ENCODE measurements at regions not wholly inside any gene's neighbourhood (a gene's known extent, or its start where the extent isn't known, plus 50 kb on each side); places are given as distances from the start of the nearest gene placed in this dataset.

GRCh38 chr2:471560-471959 is 183.7 kb upstream of the ALKAL2 start:
- H3K27ac Mint-ChIP-seq = no peak overlapping the region
- H3K36me3 Mint-ChIP-seq (ENCODE audit: low read depth) = no peaks in the 10 kb centered on the region
- no peak for DNase-seq
- H3K27me3 Mint-ChIP-seq (ENCODE audit: insufficient read depth) = peaks cover 2% of the 10 kb centered on the region
- H3K4me3 Mint-ChIP-seq = no peak overlapping the region
- H3K9me3 Mint-ChIP-seq = peaks cover 32% of the 10 kb centered on the region
- TF ChIP-seq CTCF (IDR thresholded peaks at IDR 0.05) = no peak
- no peaks in the 10 kb centered on the region for H3K4me1 Mint-ChIP-seq (ENCODE audit: low read depth)

DNA sequence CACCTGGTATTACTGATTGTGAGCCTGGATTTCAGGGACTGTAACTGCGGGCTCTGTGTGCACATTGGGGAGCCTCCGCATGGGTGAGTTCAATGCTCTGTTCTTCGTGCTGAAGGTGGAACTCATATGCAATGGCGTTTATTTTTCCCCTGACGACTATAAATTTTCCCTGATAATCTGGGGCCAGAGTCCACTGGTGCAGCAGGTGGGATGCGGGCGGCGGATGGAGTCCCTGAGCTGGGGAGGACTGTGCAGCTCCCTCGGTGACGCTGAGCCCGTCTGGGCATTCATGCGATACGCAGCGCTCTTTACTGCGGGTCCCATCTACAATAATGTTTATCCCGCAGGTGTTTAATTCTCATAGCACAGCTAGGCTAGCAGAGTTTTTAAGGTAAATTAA is 181.6 kb upstream of the ALKAL2 start:
- H3K9me3 Mint-ChIP-seq = peaks cover 40% of the 10 kb centered on the region
- no peak overlapping the region for H3K27ac Mint-ChIP-seq
- H3K27me3 Mint-ChIP-seq (ENCODE audit: insufficient read depth) = no peaks in the 10 kb centered on the region; the same call in 1 of the 2 replicates
- H3K36me3 Mint-ChIP-seq (ENCODE audit: low read depth) = no peaks in the 10 kb centered on the region
- DNase-seq = no peak
- no peak for TF ChIP-seq CTCF (IDR thresholded peaks at IDR 0.05)
- no peak overlapping the region for H3K4me3 Mint-ChIP-seq
- H3K4me1 Mint-ChIP-seq (ENCODE audit: low read depth) = no peaks in the 10 kb centered on the region

- H3K27me3 Mint-ChIP-seq (ENCODE audit: insufficient read depth) = no peaks in the 10 kb centered on the region; the same call in 1 of the 2 replicates
- no peaks in the 10 kb centered on the region for H3K36me3 Mint-ChIP-seq (ENCODE audit: low read depth)
- no peak for DNase-seq
- no peaks in the 10 kb centered on the region for H3K4me1 Mint-ChIP-seq (ENCODE audit: low read depth)
- TF ChIP-seq CTCF (IDR thresholded peaks at IDR 0.05) = no peak
- H3K9me3 Mint-ChIP-seq = peaks cover 43% of the 10 kb centered on the region
- H3K27ac Mint-ChIP-seq = no peak overlapping the region
- no peak overlapping the region for H3K4me3 Mint-ChIP-seq
Observed at GRCh38 chr2:468648-469336, 180.9 kb upstream of the ALKAL2 start.

GRCh38 chr2:467892-468647 is 180.2 kb upstream of the ALKAL2 start:
- no peak for DNase-seq
- Mint-ChIP-seq H3K36me3 (ENCODE audit: low read depth) (no peaks in the 10 kb centered on the region), H3K27me3 (ENCODE audit: insufficient read depth) (no peaks in the 10 kb centered on the region; the same call in 1 of the 2 replicates), H3K27ac (no peak overlapping the region), H3K4me1 (ENCODE audit: low read depth) (no peaks in the 10 kb centered on the region), H3K9me3 (peaks cover 43% of the 10 kb centered on the region), H3K4me3 (no peak overlapping the region)
- no peak for TF ChIP-seq CTCF (IDR thresholded peaks at IDR 0.05)

GRCh38 chr2:467543-467891 is 179.6 kb upstream of the ALKAL2 start:
- no peak overlapping the region for H3K4me3 Mint-ChIP-seq
- no peaks in the 10 kb centered on the region for H3K36me3 Mint-ChIP-seq (ENCODE audit: low read depth)
- TF ChIP-seq CTCF (IDR thresholded peaks at IDR 0.05) = no peak

More at GRCh38 chr2:467543-467891, 179.6 kb upstream of the ALKAL2 start:
- Mint-ChIP-seq H3K27ac (no peak overlapping the region), H3K9me3 (peaks cover 43% of the 10 kb centered on the region), H3K4me1 (ENCODE audit: low read depth) (no peaks in the 10 kb centered on the region), H3K27me3 (ENCODE audit: insufficient read depth) (no peaks in the 10 kb centered on the region; the same call in 1 of the 2 replicates)
- DNase-seq = no peak

Data from HFFc6 (cell line).